SK-N-SH (cell line): ENCODE measurements at regions not wholly inside any gene's neighbourhood (a gene's known extent, or its start where the extent isn't known, plus 50 kb on each side); places are given as distances from the start of the nearest gene placed in this dataset.
A peak's percentile ranks its signal among the peaks of the same experiment; 100 is the strongest.

Experiments used
- CTCF ChIA-PET: fragments of 300-600, 350-600 bp; formaldehyde crosslinking; extraction: SDS; loops from one replicate; lab custom pipeline; 2021; lab: Yijun Ruan, JAX
- POLR2A ChIA-PET: fragments of 350-600 bp; sonication (Branson Sonifier 250); formaldehyde crosslinking; extraction: SDS; loops from one replicate; lab custom pipeline; 2020; ENCODE audit warnings: antibody characterized with exemption, inconsistent platforms; lab: Yijun Ruan, JAX
- DNase-seq: peaks from one replicate; pipeline ENCODE4 v3.0.0; 2012
- H2AFZ ChIP-seq: fragments of 200-600 bp; sonication (generic); 2 replicates; pipeline ENCODE4 v1.8.1; 2016; ENCODE audit warnings: antibody characterized with exemption, mild to moderate bottlenecking, low read depth
- H3F3A ChIP-seq: fragments of 200-600 bp; sonication (generic); replicated peaks from 2 replicates; pipeline ENCODE3; 2016; ENCODE audit warnings: antibody characterized with exemption, mild to moderate bottlenecking; ENCODE audit not compliant: insufficient read depth
- H3K27ac ChIP-seq, 2 experiments: fragments of 200-500 bp in 1 of 2; fragments of 200-600 bp in 1 of 2; sonication (Bioruptor generic) in 1 of 2; sonication (generic), shearing (Covaris generic) in 1 of 2; 2 replicates each; pipeline versions ENCODE4 v1.5.1 to v1.6.1; 2014 to 2016; ENCODE audit warnings: low read depth in 2 of 2, inconsistent platforms in 1 of 2, low read length in 1 of 2, mild to moderate bottlenecking in 1 of 2, mixed read lengths in 1 of 2
- H3K27me3 ChIP-seq: fragments of 200-600 bp; sonication (generic), shearing (Covaris generic); 2 replicates; pipeline ENCODE4 v1.6.1; 2016; ENCODE audit warnings: mixed run types; ENCODE audit not compliant: insufficient read depth
- H3K36me3 ChIP-seq, 2 experiments: fragments of 200-500 bp in 1 of 2; fragments of 200-600 bp in 1 of 2; sonication (Bioruptor generic) in 1 of 2; sonication (generic) in 1 of 2; replicated peaks in 1 of 2; 2 replicates each; pipeline versions ENCODE3 to v1.5.1; 2014 to 2016; ENCODE audit warnings: low read length in 1 of 2, mild to moderate bottlenecking in 1 of 2; ENCODE audit not compliant: insufficient read depth in 2 of 2, control insufficient read depth in 1 of 2
- H3K4me1 ChIP-seq, 2 experiments: fragments of 200-500 bp in 1 of 2; fragments of 200-600 bp in 1 of 2; sonication (Bioruptor generic) in 1 of 2; sonication (generic), shearing (Covaris generic) in 1 of 2; 2 replicates each; pipeline versions ENCODE4 v1.5.1 to v1.6.1; 2014 to 2016; ENCODE audit warnings: low read depth in 1 of 2, low read length in 1 of 2, mixed run types in 1 of 2; ENCODE audit not compliant: insufficient read depth in 2 of 2, control insufficient read depth in 1 of 2
- H3K4me2 ChIP-seq: fragments of 200-600 bp; sonication (generic), shearing (Covaris generic); 2 replicates; pipeline ENCODE4 v1.6.1; 2017; ENCODE audit warnings: mixed run types
- H3K4me3 ChIP-seq, 2 experiments: fragments of 200-500 bp in 1 of 2; fragments of 200-600 bp in 1 of 2; sonication (Bioruptor generic) in 1 of 2; sonication (generic), shearing (Covaris generic) in 1 of 2; 2 replicates each; pipeline versions ENCODE4 v1.5.1 to v1.8.1; 2014 to 2016; ENCODE audit warnings: low read depth in 2 of 2, inconsistent platforms in 1 of 2, low read length in 1 of 2, mild to moderate bottlenecking in 1 of 2, mixed read lengths in 1 of 2, moderate library complexity in 1 of 2
- H3K79me2 ChIP-seq: fragments of 200-600 bp; sonication (generic); 2 replicates; pipeline ENCODE4 v1.8.1; 2017; ENCODE audit warnings: mild to moderate bottlenecking; ENCODE audit not compliant: insufficient read depth
- H3K9ac ChIP-seq: fragments of 200-600 bp; sonication (generic); 2 replicates; pipeline ENCODE4 v1.6.1; 2017; ENCODE audit warnings: mixed run types
- H3K9me2 ChIP-seq: fragments of 200-600 bp; sonication (generic); 2 replicates; pipeline ENCODE4 v1.6.1; 2017; ENCODE audit warnings: mixed run types
- H3K9me3 ChIP-seq: fragments of 200-600 bp; sonication (generic); 2 replicates; pipeline ENCODE4 v1.6.1; 2017; ENCODE audit warnings: mixed run types, mild to moderate bottlenecking, moderate library complexity
- H4K20me1 ChIP-seq: fragments of 200-600 bp; sonication (generic); 2 replicates; pipeline ENCODE4 v1.6.1; 2017; ENCODE audit warnings: mild to moderate bottlenecking, mixed run types; ENCODE audit not compliant: insufficient read depth
- CHD2 ChIP-seq: fragments of 150-350 bp; IDR thresholded peaks from 2 replicates; pipeline ENCODE4 v1.6.1; 2018; ENCODE audit warnings: low read length; ENCODE audit not compliant: partially characterized antibody
- EP300 ChIP-seq, 2 experiments: IDR thresholded peaks; 2 replicates each; pipeline versions ENCODE4 v1.4.0 to v1.6.1; 2012; ENCODE audit warnings: borderline replicate concordance in 1 of 2, low read depth in 1 of 2, low read length in 1 of 2
- EZH2phosphoT487 ChIP-seq: fragments of 200-600 bp; sonication (generic); IDR thresholded peaks from 2 replicates; pipeline ENCODE4 v1.6.1; 2017; ENCODE audit warnings: low read depth, mixed run types, mild to moderate bottlenecking, antibody characterized with exemption, moderate library complexity, borderline replicate concordance
- FOSL2 ChIP-seq: IDR thresholded peaks from 2 replicates; pipeline ENCODE4 v1.4.0; 2012; ENCODE audit warnings: low read depth, mild to moderate bottlenecking, moderate library complexity, borderline replicate concordance
- FOXJ3 ChIP-seq: sonication (generic); formaldehyde crosslinking; IDR thresholded peaks from 2 replicates; pipeline ENCODE4 v1.5.1; 2020; ENCODE audit warnings: mild to moderate bottlenecking, missing genetic modification reagents
- FOXM1 ChIP-seq: IDR thresholded peaks from 2 replicates; pipeline ENCODE4 v1.4.0; 2012; ENCODE audit warnings: low read depth, mild to moderate bottlenecking
- GABPA ChIP-seq: IDR thresholded peaks from 2 replicates; pipeline ENCODE4 v1.4.0; 2012; ENCODE audit warnings: low read depth, mild to moderate bottlenecking
- GATA2 ChIP-seq: sonication (generic); formaldehyde crosslinking; IDR thresholded peaks from 2 replicates; pipeline ENCODE4 v1.5.0; 2020; ENCODE audit warnings: mild to moderate bottlenecking, missing genetic modification reagents
- JUND ChIP-seq: IDR thresholded peaks from 2 replicates; pipeline ENCODE4 v1.4.0; 2012
- POLR2AphosphoS5 ChIP-seq: IDR thresholded peaks from 2 replicates; pipeline ENCODE4 v1.6.1; 2012; ENCODE audit warnings: low read depth, low read length
- RAD21 ChIP-seq: IDR thresholded peaks from 2 replicates; pipeline ENCODE4 v1.6.1; 2012; ENCODE audit warnings: mild to moderate bottlenecking, low read length
- RCOR1 ChIP-seq: fragments of 150-350 bp; IDR thresholded peaks from 2 replicates; pipeline ENCODE4 v1.6.1; 2017; ENCODE audit warnings: antibody characterized with exemption, low read length
- TAF1 ChIP-seq: IDR thresholded peaks from 2 replicates; pipeline ENCODE4 v1.6.1; 2012; ENCODE audit warnings: low read depth, mild to moderate bottlenecking, low read length, moderate library complexity, borderline replicate concordance
- TCF12 ChIP-seq: IDR thresholded peaks from 2 replicates; pipeline ENCODE4 v1.4.0; 2012
- YY1 ChIP-seq: IDR thresholded peaks from 2 replicates; pipeline ENCODE4 v1.4.0; 2012; ENCODE audit warnings: low read depth, mild to moderate bottlenecking
- WGBS: methylation state at CpG from one replicate; pipeline ENCODE4 v1.1.6; 2017; ENCODE audit warnings: low lambda C conversion rate; 5-methylcytosine and 5-hydroxymethylcytosine counted together
- TF ChIP-seq, protein P1 (sequence below): fragments of 150-350 bp; IDR thresholded peaks from 2 replicates; pipeline ENCODE4 v1.6.1; 2016; ENCODE audit warnings: mild to moderate bottlenecking, low read depth, low read length
- TF ChIP-seq, protein P2 (sequence below): fragments of 200-600 bp; sonication (generic); IDR thresholded peaks from 2 replicates; pipeline ENCODE4 v1.6.1; 2017; ENCODE audit warnings: antibody characterized with exemption, mild to moderate bottlenecking, moderate library complexity

DNA sequence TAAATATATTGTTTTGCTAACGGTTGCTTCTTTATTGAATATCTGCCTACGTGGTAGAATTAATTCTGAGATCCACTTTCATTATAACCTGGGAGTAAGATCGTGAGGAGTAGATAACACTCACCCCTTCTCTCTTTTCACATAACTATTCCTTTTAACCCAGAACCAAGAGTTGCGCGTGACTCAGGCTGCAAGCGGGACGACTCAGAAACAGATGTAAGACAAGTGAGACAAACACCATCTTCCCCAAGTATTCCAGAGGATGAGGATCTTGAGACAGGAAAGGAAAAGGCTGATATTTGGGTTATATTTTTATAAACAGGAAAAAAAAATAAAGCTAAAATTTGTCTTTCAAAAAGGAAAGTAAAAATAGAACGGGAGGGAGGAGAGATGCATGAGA lies 318.8 kb upstream of the NOCT start:
- POLR2A ChIA-PET = no interaction called here
- no peak overlapping the region for H3K9ac ChIP-seq
- no peak overlapping the region for H3K4me2 ChIP-seq
- H2AFZ ChIP-seq = no peak overlapping the region
- 0 out of 2 replicates have a peak, but pooled peaks have one; percentile 5 for TF ChIP-seq FOSL2
- TF ChIP-seq POLR2AphosphoS5 = no peak
- 0 out of 2 replicates have a peak, but pooled peaks have one; percentile 12 for TF ChIP-seq TCF12
- TF ChIP-seq, all 33 proteins: peak for 2
- H3K36me3 ChIP-seq = no peaks in the 10 kb centered on the region
- no peaks in the 10 kb centered on the region for H3K4me1 ChIP-seq
- CTCF ChIA-PET = interaction anchor here (1.4 kb wide), 1 partner anchor 9 kb away, joined by 5 read pairs; no protein-coding TSS in a partner anchor
- H3K9me3 ChIP-seq = no peaks in the 10 kb centered on the region
- H3F3A ChIP-seq = no peaks in the 10 kb centered on the region
- WGBS = 77% methylated on average over 8 of the region's 8 CpGs
- no peaks in the 10 kb centered on the region for H3K79me2 ChIP-seq
- H4K20me1 ChIP-seq = no peaks in the 10 kb centered on the region
- H3K27ac ChIP-seq = no peak overlapping the region
- H3K9me2 ChIP-seq = no peaks in the 10 kb centered on the region
- no peak overlapping the region for H3K4me3 ChIP-seq
- DNase-seq = no peak
- no peaks in the 10 kb centered on the region for H3K27me3 ChIP-seq

DNA sequence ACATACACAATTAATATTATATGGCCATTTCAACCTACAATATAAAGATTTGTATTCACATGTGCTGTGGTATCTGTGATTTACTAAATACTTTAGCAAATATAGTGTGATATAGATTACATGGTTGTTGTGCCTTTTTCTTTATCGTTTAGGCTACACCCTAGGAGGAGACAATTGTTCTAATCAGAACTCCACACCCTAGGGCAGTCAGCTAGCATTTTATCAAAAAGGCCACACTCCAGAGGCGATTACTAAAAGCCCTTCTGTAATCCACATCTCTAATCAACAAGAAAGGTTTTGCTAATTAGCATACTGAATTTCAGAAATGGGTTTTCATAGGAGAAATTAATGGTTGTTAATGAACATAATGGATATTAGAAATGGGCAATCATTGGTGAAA lies 319.5 kb upstream of the NOCT start:
- Histone ChIP-seq H3K9me3 (no peaks in the 10 kb centered on the region), H3K9me2 (no peaks in the 10 kb centered on the region), H3K4me2 (no peak overlapping the region), H3F3A (no peaks in the 10 kb centered on the region), H3K36me3 (no peaks in the 10 kb centered on the region), H3K9ac (no peak overlapping the region), H3K4me1 (no peaks in the 10 kb centered on the region), H3K27ac (no peak overlapping the region), H3K27me3 (no peaks in the 10 kb centered on the region), H3K4me3 (no peak overlapping the region), H4K20me1 (no peaks in the 10 kb centered on the region), H3K79me2 (no peaks in the 10 kb centered on the region), H2AFZ (no peak overlapping the region)
- DNase-seq = no peak
- TF ChIP-seq RCOR1 (no peak), RAD21 (no peak), EP300 (IDR thresholded peaks at IDR 0.05; ENCODE audit: borderline replicate concordance in 1 of 2, low read depth in 1 of 2, low read length in 1 of 2) (no peak), GABPA (no peak), TCF12 (no peak), YY1 (no peak), FOSL2 (no peak), FOXJ3 (no peak), FOXM1 (no peak), CHD2 (no peak), GATA2 (CRISPR knock-in tag) (no peak), EZH2phosphoT487 (no peak), TAF1 (no peak), JUND (no peak)
- TF ChIP-seq, protein P1, sequence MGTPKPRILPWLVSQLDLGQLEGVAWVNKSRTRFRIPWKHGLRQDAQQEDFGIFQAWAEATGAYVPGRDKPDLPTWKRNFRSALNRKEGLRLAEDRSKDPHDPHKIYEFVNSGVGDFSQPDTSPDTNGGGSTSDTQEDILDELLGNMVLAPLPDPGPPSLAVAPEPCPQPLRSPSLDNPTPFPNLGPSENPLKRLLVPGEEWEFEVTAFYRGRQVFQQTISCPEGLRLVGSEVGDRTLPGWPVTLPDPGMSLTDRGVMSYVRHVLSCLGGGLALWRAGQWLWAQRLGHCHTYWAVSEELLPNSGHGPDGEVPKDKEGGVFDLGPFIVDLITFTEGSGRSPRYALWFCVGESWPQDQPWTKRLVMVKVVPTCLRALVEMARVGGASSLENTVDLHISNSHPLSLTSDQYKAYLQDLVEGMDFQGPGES = no peak
- TF ChIP-seq, protein P2, sequence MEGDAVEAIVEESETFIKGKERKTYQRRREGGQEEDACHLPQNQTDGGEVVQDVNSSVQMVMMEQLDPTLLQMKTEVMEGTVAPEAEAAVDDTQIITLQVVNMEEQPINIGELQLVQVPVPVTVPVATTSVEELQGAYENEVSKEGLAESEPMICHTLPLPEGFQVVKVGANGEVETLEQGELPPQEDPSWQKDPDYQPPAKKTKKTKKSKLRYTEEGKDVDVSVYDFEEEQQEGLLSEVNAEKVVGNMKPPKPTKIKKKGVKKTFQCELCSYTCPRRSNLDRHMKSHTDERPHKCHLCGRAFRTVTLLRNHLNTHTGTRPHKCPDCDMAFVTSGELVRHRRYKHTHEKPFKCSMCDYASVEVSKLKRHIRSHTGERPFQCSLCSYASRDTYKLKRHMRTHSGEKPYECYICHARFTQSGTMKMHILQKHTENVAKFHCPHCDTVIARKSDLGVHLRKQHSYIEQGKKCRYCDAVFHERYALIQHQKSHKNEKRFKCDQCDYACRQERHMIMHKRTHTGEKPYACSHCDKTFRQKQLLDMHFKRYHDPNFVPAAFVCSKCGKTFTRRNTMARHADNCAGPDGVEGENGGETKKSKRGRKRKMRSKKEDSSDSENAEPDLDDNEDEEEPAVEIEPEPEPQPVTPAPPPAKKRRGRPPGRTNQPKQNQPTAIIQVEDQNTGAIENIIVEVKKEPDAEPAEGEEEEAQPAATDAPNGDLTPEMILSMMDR = no peak
- ChIA-PET POLR2A (no interaction called here), CTCF (interaction anchor here (1.4 kb wide), 1 partner anchor 9 kb away, joined by 5 read pairs; no protein-coding TSS in a partner anchor)
- WGBS = 59% methylated on average over 2 of the region's 2 CpGs
